ENCODE measurements at regions not wholly inside any gene's neighbourhood (a gene's known extent, or its start where the extent isn't known, plus 50 kb on each side); places are given as distances from the start of the nearest gene placed in this dataset.

GRCh38 chr2:59484673-59485072 is 1068.8 kb downstream of the BCL11A start:
- H3K79me2 ChIP-seq (ENCODE audit: insufficient read depth, low read length), result no peaks in the 10 kb centered on the region
- H3K4me1 ChIP-seq (ENCODE audit: insufficient read depth, low read length), result no peaks in the 10 kb centered on the region
- H2AFZ ChIP-seq (ENCODE audit: low read length), result no peak overlapping the region
- H3K27ac ChIP-seq (ENCODE audit: low read depth, low read length), result no peak overlapping the region
- no peak for DNase-seq (ENCODE audit: insufficient read length, low spot score, missing footprints)
- no peak overlapping the region for H3K4me3 ChIP-seq (ENCODE audit: insufficient read depth, low read length)
- no peak for TF ChIP-seq CTCF (IDR thresholded peaks at IDR 0.05; ENCODE audit: extremely low read depth, low read depth, low read length)
- H3K36me3 ChIP-seq (ENCODE audit: insufficient read depth, low read length), result no peaks in the 10 kb centered on the region
- H3K27me3 ChIP-seq (ENCODE audit: insufficient read depth, low read length), result no peaks in the 10 kb centered on the region
- no peak overlapping the region for H3K4me2 ChIP-seq (ENCODE audit: insufficient read depth, low read length)
- H3K9me3 ChIP-seq (ENCODE audit: low read depth, low read length), result peaks cover 2% of the 10 kb centered on the region
- H4K20me1 ChIP-seq (ENCODE audit: insufficient read depth, low read length), result no peaks in the 10 kb centered on the region

- no peak for TF ChIP-seq CTCF (IDR thresholded peaks at IDR 0.05; ENCODE audit: extremely low read depth, low read depth, low read length)
- H3K4me1 ChIP-seq (ENCODE audit: insufficient read depth, low read length), result no peaks in the 10 kb centered on the region
- no peaks in the 10 kb centered on the region for H4K20me1 ChIP-seq (ENCODE audit: insufficient read depth, low read length)
- H3K9me3 ChIP-seq (ENCODE audit: low read depth, low read length), result peaks cover 2% of the 10 kb centered on the region
- H3K27me3 ChIP-seq (ENCODE audit: insufficient read depth, low read length), result no peaks in the 10 kb centered on the region
- no peaks in the 10 kb centered on the region for H3K36me3 ChIP-seq (ENCODE audit: insufficient read depth, low read length)
- no peaks in the 10 kb centered on the region for H3K79me2 ChIP-seq (ENCODE audit: insufficient read depth, low read length)
- no peak overlapping the region for H3K27ac ChIP-seq (ENCODE audit: low read depth, low read length)
- no peak for DNase-seq (ENCODE audit: insufficient read length, low spot score, missing footprints)
- no peak overlapping the region for H3K4me2 ChIP-seq (ENCODE audit: insufficient read depth, low read length)
- no peak overlapping the region for H3K4me3 ChIP-seq (ENCODE audit: insufficient read depth, low read length)
- no peak overlapping the region for H2AFZ ChIP-seq (ENCODE audit: low read length)
Observed at GRCh38 chr2:59463426-59463825, 1090.0 kb downstream of the BCL11A start.

GRCh38 chr2:59462422-59463197 is 1090.8 kb downstream of the BCL11A start:
- no peak for TF ChIP-seq CTCF (IDR thresholded peaks at IDR 0.05; ENCODE audit: extremely low read depth, low read depth, low read length)
- Histone ChIP-seq H4K20me1 (ENCODE audit: insufficient read depth, low read length) (no peaks in the 10 kb centered on the region), H3K9me3 (ENCODE audit: low read depth, low read length) (peaks cover under 1% of the 10 kb centered on the region), H3K4me2 (ENCODE audit: insufficient read depth, low read length) (no peak overlapping the region), H3K27ac (ENCODE audit: low read depth, low read length) (no peak overlapping the region), H3K36me3 (ENCODE audit: insufficient read depth, low read length) (no peaks in the 10 kb centered on the region), H2AFZ (ENCODE audit: low read length) (no peak overlapping the region), H3K27me3 (ENCODE audit: insufficient read depth, low read length) (no peaks in the 10 kb centered on the region), H3K4me3 (ENCODE audit: insufficient read depth, low read length) (no peak overlapping the region), H3K4me1 (ENCODE audit: insufficient read depth, low read length) (no peaks in the 10 kb centered on the region), H3K79me2 (ENCODE audit: insufficient read depth, low read length) (no peaks in the 10 kb centered on the region)
- no peak for DNase-seq (ENCODE audit: insufficient read length, low spot score, missing footprints)

- DNase-seq (ENCODE audit: insufficient read length, low spot score, missing footprints), result no peak
- Histone ChIP-seq H3K4me2 (ENCODE audit: insufficient read depth, low read length) (no peak overlapping the region), H3K4me3 (ENCODE audit: insufficient read depth, low read length) (no peak overlapping the region), H2AFZ (ENCODE audit: low read length) (no peak overlapping the region), H3K4me1 (ENCODE audit: insufficient read depth, low read length) (no peaks in the 10 kb centered on the region), H4K20me1 (ENCODE audit: insufficient read depth, low read length) (no peaks in the 10 kb centered on the region), H3K79me2 (ENCODE audit: insufficient read depth, low read length) (no peaks in the 10 kb centered on the region), H3K27ac (ENCODE audit: low read depth, low read length) (no peak overlapping the region), H3K36me3 (ENCODE audit: insufficient read depth, low read length) (no peaks in the 10 kb centered on the region), H3K27me3 (ENCODE audit: insufficient read depth, low read length) (no peaks in the 10 kb centered on the region), H3K9me3 (ENCODE audit: low read depth, low read length) (no peaks in the 10 kb centered on the region)
- TF ChIP-seq CTCF (IDR thresholded peaks at IDR 0.05; ENCODE audit: extremely low read depth, low read depth, low read length), result no peak
Observed at GRCh38 chr2:59461127-59461526, 1092.3 kb downstream of the BCL11A start.

Data from osteoblast (primary cell).